WTC11 (cell line): ENCODE measurements at regions not wholly inside any gene's neighbourhood (a gene's known extent, or its start where the extent isn't known, plus 50 kb on each side); places are given as distances from the start of the nearest gene placed in this dataset.

Experiments used
- ATAC-seq: fragments of 200-7000 bp; cut with Tn5 transposase; 2 replicates; pipeline ENCODE4 v1.10.0; 2021; ENCODE audit warnings: mild to moderate bottlenecking, moderate library complexity
- CTCF ChIA-PET: fragments of 300-600 bp; sonication (Branson Sonifier 250); formaldehyde crosslinking; loops from one replicate; lab custom pipeline; 2021; ENCODE audit warnings: antibody characterized with exemption; lab: Charles Lee
- POLR2A ChIA-PET: fragments of 350-600 bp; sonication (Branson Sonifier 250); formaldehyde crosslinking; loops from one replicate; lab custom pipeline; 2021; ENCODE audit warnings: antibody characterized with exemption; lab: Charles Lee
- DNase-seq: peaks from one replicate; pipeline ENCODE4 v3.0.0; 2021; ENCODE audit warnings: low spot score
- H3K27ac Mint-ChIP-seq: 2 replicates; pipeline ENCODE4 v1.8.0; 2021; ENCODE audit warnings: mixed read lengths
- H3K27me3 Mint-ChIP-seq: 2 replicates; pipeline ENCODE4 v1.8.0; 2021; ENCODE audit warnings: low read depth, mild to moderate bottlenecking, moderate library complexity, mixed read lengths
- H3K36me3 Mint-ChIP-seq: 2 replicates; pipeline ENCODE4 v1.8.0; 2021; ENCODE audit warnings: mixed read lengths
- H3K4me1 Mint-ChIP-seq: 2 replicates; pipeline ENCODE4 v1.8.0; 2022; ENCODE audit warnings: mixed read lengths
- H3K4me3 Mint-ChIP-seq: 2 replicates; pipeline ENCODE4 v1.8.0; 2021; ENCODE audit warnings: mild to moderate bottlenecking, moderate library complexity, mixed read lengths
- H3K9me3 Mint-ChIP-seq: 2 replicates; pipeline ENCODE4 v1.8.0; 2021; ENCODE audit warnings: mixed read lengths
- AFF4 ChIP-seq: sonication (generic); formaldehyde crosslinking; IDR thresholded peaks from 2 replicates; pipeline ENCODE4 v1.8.1; 2023; ENCODE audit warnings: mild to moderate bottlenecking, missing genetic modification reagents, borderline replicate concordance
- CBFB ChIP-seq: sonication (generic); formaldehyde crosslinking; IDR thresholded peaks from 2 replicates; pipeline ENCODE4 v1.8.1; 2022; ENCODE audit warnings: mild to moderate bottlenecking, low read depth, missing genetic modification reagents
- CREB1 ChIP-seq: sonication (generic); formaldehyde crosslinking; IDR thresholded peaks from 2 replicates; pipeline ENCODE4 v1.8.0; 2023; ENCODE audit warnings: mild to moderate bottlenecking, missing genetic modification reagents
- CREM ChIP-seq: sonication (generic); formaldehyde crosslinking; IDR thresholded peaks from 2 replicates; pipeline ENCODE4 v1.8.1; 2022; ENCODE audit warnings: mild to moderate bottlenecking, missing genetic modification reagents, moderate library complexity
- E2F4 ChIP-seq: sonication (generic); formaldehyde crosslinking; IDR thresholded peaks from 2 replicates; pipeline ENCODE4 v1.8.1; 2022; ENCODE audit warnings: low read depth, mild to moderate bottlenecking, moderate library complexity, missing genetic modification reagents, borderline replicate concordance
- ELF4 ChIP-seq: sonication (generic); formaldehyde crosslinking; IDR thresholded peaks from 2 replicates; pipeline ENCODE4 v1.8.1; 2022; ENCODE audit warnings: low read depth, mild to moderate bottlenecking, moderate library complexity, missing genetic modification reagents
- EMX1 ChIP-seq: fragments of 250-450 bp; sonication (Bioruptor Pico); IDR thresholded peaks from 2 replicates; pipeline ENCODE4 v1.8.0; 2021; ENCODE audit warnings: mild to moderate bottlenecking
- ETV6 ChIP-seq: sonication (generic); formaldehyde crosslinking; IDR thresholded peaks from 2 replicates; pipeline ENCODE4 v1.8.1; 2022; ENCODE audit warnings: mild to moderate bottlenecking, missing genetic modification reagents
- GABPB1 ChIP-seq: sonication (generic); formaldehyde crosslinking; IDR thresholded peaks from 2 replicates; pipeline ENCODE4 v1.8.1; 2023; ENCODE audit warnings: mild to moderate bottlenecking, missing genetic modification reagents
- IRF2 ChIP-seq: sonication (generic); formaldehyde crosslinking; IDR thresholded peaks from 2 replicates; pipeline ENCODE4 v1.8.0; 2022; ENCODE audit warnings: low read depth, missing genetic modification reagents, borderline replicate concordance
- MXD4 ChIP-seq: fragments of 250-450 bp; sonication (Bioruptor Pico); IDR thresholded peaks from 2 replicates; pipeline ENCODE4 v1.8.0; 2021; ENCODE audit warnings: mild to moderate bottlenecking, moderate library complexity, borderline replicate concordance
- MYBL2 ChIP-seq: sonication (generic); formaldehyde crosslinking; IDR thresholded peaks from 2 replicates; pipeline ENCODE4 v1.8.1; 2023; ENCODE audit warnings: mild to moderate bottlenecking, moderate library complexity, missing genetic modification reagents
- NFYB ChIP-seq: sonication (generic); formaldehyde crosslinking; conservative IDR thresholded peaks from 2 replicates; pipeline ENCODE4 v1.8.0; 2022; ENCODE audit warnings: low read depth, missing genetic modification reagents
- NR1H2 ChIP-seq: sonication (generic); formaldehyde crosslinking; IDR thresholded peaks from 2 replicates; pipeline ENCODE4 v1.9.0; 2021; ENCODE audit warnings: mild to moderate bottlenecking, moderate library complexity, missing genetic modification reagents
- NR3C1 ChIP-seq: sonication (generic); formaldehyde crosslinking; conservative IDR thresholded peaks from 2 replicates; pipeline ENCODE4 v1.8.1; 2023; ENCODE audit warnings: low read depth, mild to moderate bottlenecking, missing genetic modification reagents
- OVOL2 ChIP-seq: fragments of 250-450 bp; sonication (Bioruptor Pico); IDR thresholded peaks from 2 replicates; pipeline ENCODE4 v1.9.0; 2021; ENCODE audit warnings: mild to moderate bottlenecking, borderline replicate concordance
- SOX15 ChIP-seq: fragments of 250-450 bp; sonication (Bioruptor Pico); IDR thresholded peaks from 2 replicates; pipeline ENCODE4 v1.9.0; 2021; ENCODE audit warnings: mild to moderate bottlenecking
- STAT6 ChIP-seq: sonication (generic); formaldehyde crosslinking; conservative IDR thresholded peaks from 2 replicates; pipeline ENCODE4 v1.8.1; 2023; ENCODE audit warnings: mild to moderate bottlenecking, low read depth, missing genetic modification reagents, moderate library complexity
- TEAD1 ChIP-seq: sonication (generic); formaldehyde crosslinking; IDR thresholded peaks from 2 replicates; pipeline ENCODE4 v1.8.0; 2022; ENCODE audit warnings: mild to moderate bottlenecking, missing genetic modification reagents
- TEAD4 ChIP-seq: sonication (generic); formaldehyde crosslinking; IDR thresholded peaks from 2 replicates; pipeline ENCODE4 v1.8.0; 2022; ENCODE audit warnings: mild to moderate bottlenecking, missing genetic modification reagents
- ZMAT4 ChIP-seq: fragments of 250-450 bp; sonication (Bioruptor Pico); IDR thresholded peaks from 2 replicates; pipeline ENCODE4 v1.9.0; 2021; ENCODE audit warnings: mild to moderate bottlenecking
- ZNF281 ChIP-seq: sonication (generic); formaldehyde crosslinking; IDR thresholded peaks from 2 replicates; pipeline ENCODE4 v1.8.0; 2023; ENCODE audit warnings: mild to moderate bottlenecking, missing genetic modification reagents
- ZNF317 ChIP-seq: sonication (generic); formaldehyde crosslinking; IDR thresholded peaks from 2 replicates; pipeline ENCODE4 v1.8.1; 2023; ENCODE audit warnings: low read depth, mild to moderate bottlenecking, moderate library complexity, missing genetic modification reagents, borderline replicate concordance
- ZNF423 ChIP-seq: fragments of 250-450 bp; sonication (Bioruptor Pico); IDR thresholded peaks from 2 replicates; pipeline ENCODE4 v2.1.2; 2022; ENCODE audit warnings: mild to moderate bottlenecking, moderate library complexity
- ZNF425 ChIP-seq: fragments of 250-450 bp; sonication (Bioruptor Pico); conservative IDR thresholded peaks from 2 replicates; pipeline ENCODE4 v1.9.0; 2021; ENCODE audit warnings: mild to moderate bottlenecking

- TF ChIP-seq ZNF317 (CRISPR knock-in tag), result no peak
- TF ChIP-seq AFF4, result no peak
- TF ChIP-seq ELF4, result no peak
- no peak for TF ChIP-seq NR3C1
- no peak for TF ChIP-seq ETV6 (CRISPR knock-in tag)
- no peak for TF ChIP-seq CBFB (CRISPR knock-in tag)
- TF ChIP-seq NR1H2 (CRISPR knock-in tag), result no peak
- no peak for TF ChIP-seq TEAD4 (CRISPR knock-in tag)
- TF ChIP-seq, all 79 proteins: peak for 0
- ATAC-seq, result no peak
- Mint-ChIP-seq H3K27ac (no peak overlapping the region), H3K36me3 (no peaks in the 10 kb centered on the region), H3K27me3 (no peaks in the 10 kb centered on the region), H3K4me3 (no peak overlapping the region), H3K9me3 (no peaks in the 10 kb centered on the region), H3K4me1 (peaks cover 12% of the 10 kb centered on the region)
- CTCF ChIA-PET, result no interaction called here
- POLR2A ChIA-PET, result no interaction called here
- no peak for DNase-seq
Measured at GRCh38 chr9:81035601-81036000, 653.7 kb downstream of the TLE1 start.

GRCh38 chr9:81035171-81035570 lies 654.2 kb downstream of the TLE1 start:
- no peaks in the 10 kb centered on the region for H3K27me3 Mint-ChIP-seq
- ATAC-seq (no peak), DNase-seq (no peak)
- no peak for TF ChIP-seq ZNF317 (CRISPR knock-in tag)
- no peak for TF ChIP-seq OVOL2 (CRISPR knock-in tag)
- no peak for TF ChIP-seq ZNF423 (CRISPR knock-in tag)
- TF ChIP-seq GABPB1 (CRISPR knock-in tag), result no peak
- TF ChIP-seq TEAD1 (CRISPR knock-in tag), result no peak
- TF ChIP-seq ZMAT4 (CRISPR knock-in tag), result no peak
- no peak for TF ChIP-seq TEAD4 (CRISPR knock-in tag)
- TF ChIP-seq NFYB, result no peak
- TF ChIP-seq E2F4 (CRISPR knock-in tag), result no peak
- no peak for TF ChIP-seq CREM
- TF ChIP-seq MYBL2, result no peak
- no peak for TF ChIP-seq EMX1 (CRISPR knock-in tag)
- no peak for TF ChIP-seq ZNF281 (CRISPR knock-in tag)
- TF ChIP-seq CREB1 (CRISPR knock-in tag), result no peak
- no peak for TF ChIP-seq MXD4 (CRISPR knock-in tag)
- no peak for TF ChIP-seq ZNF425 (CRISPR knock-in tag)
- no peak for TF ChIP-seq STAT6 (CRISPR knock-in tag)
- no peak for TF ChIP-seq SOX15
- no peak for TF ChIP-seq IRF2 (CRISPR knock-in tag)
- H3K4me3 Mint-ChIP-seq, result no peak overlapping the region
- no peak overlapping the region for H3K27ac Mint-ChIP-seq
- H3K9me3 Mint-ChIP-seq, result no peaks in the 10 kb centered on the region
- no peaks in the 10 kb centered on the region for H3K36me3 Mint-ChIP-seq
- ChIA-PET POLR2A (no interaction called here), CTCF (no interaction called here)
- H3K4me1 Mint-ChIP-seq, result peaks cover 14% of the 10 kb centered on the region
